Neural cell (in vitro differentiated cells): ENCODE measurements at regions not wholly inside any gene's neighbourhood (a gene's known extent, or its start where the extent isn't known, plus 50 kb on each side); places are given as distances from the start of the nearest gene placed in this dataset.

ENCODE experiments used
- H2AFZ ChIP-seq: fragments of 200-600, 300-800 bp; sonication (generic), shearing (Covaris generic); 2 replicates; pipeline ENCODE4 v1.6.0; 2014; ENCODE audit warnings: low read depth, mild to moderate bottlenecking, antibody characterized with exemption, low read length, moderate library complexity
- H3F3A ChIP-seq: fragments of 200-600 bp; shearing (Covaris generic); 2 replicates; pipeline ENCODE4 v1.6.1; 2016; ENCODE audit warnings: mild to moderate bottlenecking, moderate library complexity, mixed read lengths, antibody characterized with exemption, low read length; ENCODE audit not compliant: insufficient read depth, poor library complexity, severe bottlenecking
- H3K27ac ChIP-seq: fragments of 200-600, 300-800 bp; sonication (generic), shearing (Covaris generic); 2 replicates; pipeline ENCODE4 v1.5.1; 2014; ENCODE audit warnings: mild to moderate bottlenecking, low read length, moderate library complexity
- H3K27me3 ChIP-seq: fragments of 300-800, 200-600 bp; sonication (generic), shearing (Covaris generic); 2 replicates; pipeline ENCODE4 v1.6.0; 2014; ENCODE audit warnings: mild to moderate bottlenecking, low read depth, low read length, moderate library complexity; ENCODE audit not compliant: insufficient read depth
- H3K36me3 ChIP-seq: fragments of 300-800, 200-600 bp; sonication (generic), shearing (Covaris generic); 2 replicates; pipeline ENCODE4 v1.5.1; 2014; ENCODE audit warnings: mild to moderate bottlenecking, antibody characterized with exemption, low read length, moderate library complexity; ENCODE audit not compliant: insufficient read depth
- H3K4me2 ChIP-seq: fragments of 300-800, 200-600 bp; sonication (generic), shearing (Covaris generic); 2 replicates; pipeline ENCODE4 v1.6.0; 2014; ENCODE audit warnings: mild to moderate bottlenecking, low read length
- H3K4me3 ChIP-seq: fragments of 300-800, 200-600 bp; sonication (generic), shearing (Covaris generic); 2 replicates; pipeline ENCODE4 v1.5.1; 2014; ENCODE audit warnings: mild to moderate bottlenecking, low read length, moderate library complexity
- H3K79me2 ChIP-seq: fragments of 200-600 bp; shearing (Covaris generic); replicated peaks from 2 replicates; pipeline ENCODE4 v1.6.0; 2014; ENCODE audit warnings: mild to moderate bottlenecking, low read length, moderate library complexity; ENCODE audit not compliant: insufficient read depth
- H3K9ac ChIP-seq: fragments of 300-800, 200-600 bp; sonication (generic), shearing (Covaris generic); 2 replicates; pipeline ENCODE4 v1.6.1; 2016; ENCODE audit warnings: mild to moderate bottlenecking, low read length, mixed read lengths
- H3K9me2 ChIP-seq: fragments of 200-600 bp; shearing (Covaris generic); 2 replicates; pipeline ENCODE4 v1.6.1; 2016; ENCODE audit warnings: mild to moderate bottlenecking, low read length, mixed read lengths; ENCODE audit not compliant: insufficient read depth
- H3K9me3 ChIP-seq: fragments of 200-600, 300-800 bp; sonication (generic), shearing (Covaris generic); 2 replicates; pipeline ENCODE4 v1.6.1; 2016; ENCODE audit warnings: mild to moderate bottlenecking, mixed run types, low read length, moderate library complexity, mixed read lengths
- H4K20me1 ChIP-seq: fragments of 200-600 bp; shearing (Covaris generic); 2 replicates; pipeline ENCODE4 v1.6.1; 2016; ENCODE audit warnings: mild to moderate bottlenecking, mixed run types; ENCODE audit not compliant: insufficient read depth
- CTCF ChIP-seq: fragments of 450-650 bp; IDR thresholded peaks from 2 replicates; pipeline ENCODE4 v1.5.1; 2014; ENCODE audit warnings: antibody characterized with exemption, mild to moderate bottlenecking, moderate library complexity; ENCODE audit not compliant: poor library complexity, severe bottlenecking
- EP300 ChIP-seq: fragments of 450-650 bp; conservative IDR thresholded peaks from 2 replicates; pipeline ENCODE4 v1.6.1; 2014; ENCODE audit warnings: antibody characterized with exemption, mild to moderate bottlenecking, moderate library complexity; ENCODE audit not compliant: poor library complexity, severe bottlenecking
- EZH2 ChIP-seq: fragments of 200-600, 300-800 bp; shearing (Covaris generic), sonication (generic); IDR thresholded peaks from 2 replicates; pipeline ENCODE4 v1.6.1; 2014; ENCODE audit warnings: antibody characterized with exemption, low read length, borderline replicate concordance, mild to moderate bottlenecking; ENCODE audit not compliant: insufficient read depth, poor library complexity, severe bottlenecking
- MXI1 ChIP-seq: fragments of 450-650 bp; conservative IDR thresholded peaks from 2 replicates; pipeline ENCODE4 v1.6.1; 2014; ENCODE audit warnings: antibody characterized with exemption, mild to moderate bottlenecking; ENCODE audit not compliant: poor library complexity, severe bottlenecking
- POLR2AphosphoS5 ChIP-seq: IDR thresholded peaks from 2 replicates; pipeline ENCODE4 v1.6.1; 2012
- RAD21 ChIP-seq: fragments of 450-650 bp; conservative IDR thresholded peaks from 2 replicates; pipeline ENCODE4 v1.6.1; 2014; ENCODE audit warnings: antibody characterized with exemption, mild to moderate bottlenecking, moderate library complexity
- SMC3 ChIP-seq: fragments of 450-650 bp; conservative IDR thresholded peaks from 2 replicates; pipeline ENCODE4 v1.6.1; 2014; ENCODE audit warnings: antibody characterized with exemption, mild to moderate bottlenecking, moderate library complexity; ENCODE audit not compliant: poor library complexity
- TAF1 ChIP-seq: IDR thresholded peaks from 2 replicates; pipeline ENCODE4 v1.6.1; 2012; ENCODE audit warnings: low read depth
- TF ChIP-seq, protein P1 (sequence below): IDR thresholded peaks from 2 replicates; pipeline ENCODE4 v1.6.1; 2012; ENCODE audit warnings: borderline replicate concordance

DNA sequence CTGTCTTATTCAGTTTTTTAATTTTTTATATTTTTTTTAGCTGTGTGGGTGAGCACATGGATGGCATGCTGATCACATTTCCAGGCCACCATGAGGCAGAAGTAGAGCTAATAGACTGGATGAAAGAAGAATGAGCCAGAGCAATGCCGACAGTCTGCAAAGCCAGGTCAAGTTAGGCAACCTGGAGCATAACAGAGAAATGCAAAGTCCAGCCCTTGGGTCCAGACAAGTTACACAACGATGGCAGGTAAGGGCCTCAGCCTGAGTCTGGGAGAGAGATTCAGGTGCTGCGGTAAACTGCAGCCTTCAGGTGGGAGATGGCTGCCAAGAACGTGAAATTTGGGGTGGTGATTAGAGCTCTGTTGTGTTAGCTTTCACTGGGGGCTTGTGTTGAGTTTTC lies 84.0 kb upstream of the CACNA2D3 start:
- Histone ChIP-seq H3K36me3 (no peaks in the 10 kb centered on the region), H3K27me3 (no peaks in the 10 kb centered on the region), H3K9me2 (no peaks in the 10 kb centered on the region), H3K4me3 (no peak overlapping the region), H3K9ac (no peak overlapping the region), H3K4me2 (no peak overlapping the region), H4K20me1 (no peaks in the 10 kb centered on the region), H2AFZ (no peak overlapping the region), H3K27ac (no peak overlapping the region), H3F3A (no peaks in the 10 kb centered on the region), H3K9me3 (no peaks in the 10 kb centered on the region), H3K79me2 (no peaks in the 10 kb centered on the region)
- TF ChIP-seq RAD21 (no peak), TAF1 (no peak), POLR2AphosphoS5 (no peak), EZH2 (no peak), MXI1 (no peak), SMC3 (no peak), CTCF (no peak), EP300 (no peak)
- TF ChIP-seq, protein P1, sequence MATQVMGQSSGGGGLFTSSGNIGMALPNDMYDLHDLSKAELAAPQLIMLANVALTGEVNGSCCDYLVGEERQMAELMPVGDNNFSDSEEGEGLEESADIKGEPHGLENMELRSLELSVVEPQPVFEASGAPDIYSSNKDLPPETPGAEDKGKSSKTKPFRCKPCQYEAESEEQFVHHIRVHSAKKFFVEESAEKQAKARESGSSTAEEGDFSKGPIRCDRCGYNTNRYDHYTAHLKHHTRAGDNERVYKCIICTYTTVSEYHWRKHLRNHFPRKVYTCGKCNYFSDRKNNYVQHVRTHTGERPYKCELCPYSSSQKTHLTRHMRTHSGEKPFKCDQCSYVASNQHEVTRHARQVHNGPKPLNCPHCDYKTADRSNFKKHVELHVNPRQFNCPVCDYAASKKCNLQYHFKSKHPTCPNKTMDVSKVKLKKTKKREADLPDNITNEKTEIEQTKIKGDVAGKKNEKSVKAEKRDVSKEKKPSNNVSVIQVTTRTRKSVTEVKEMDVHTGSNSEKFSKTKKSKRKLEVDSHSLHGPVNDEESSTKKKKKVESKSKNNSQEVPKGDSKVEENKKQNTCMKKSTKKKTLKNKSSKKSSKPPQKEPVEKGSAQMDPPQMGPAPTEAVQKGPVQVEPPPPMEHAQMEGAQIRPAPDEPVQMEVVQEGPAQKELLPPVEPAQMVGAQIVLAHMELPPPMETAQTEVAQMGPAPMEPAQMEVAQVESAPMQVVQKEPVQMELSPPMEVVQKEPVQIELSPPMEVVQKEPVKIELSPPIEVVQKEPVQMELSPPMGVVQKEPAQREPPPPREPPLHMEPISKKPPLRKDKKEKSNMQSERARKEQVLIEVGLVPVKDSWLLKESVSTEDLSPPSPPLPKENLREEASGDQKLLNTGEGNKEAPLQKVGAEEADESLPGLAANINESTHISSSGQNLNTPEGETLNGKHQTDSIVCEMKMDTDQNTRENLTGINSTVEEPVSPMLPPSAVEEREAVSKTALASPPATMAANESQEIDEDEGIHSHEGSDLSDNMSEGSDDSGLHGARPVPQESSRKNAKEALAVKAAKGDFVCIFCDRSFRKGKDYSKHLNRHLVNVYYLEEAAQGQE, result no peak

- H3F3A ChIP-seq, result no peaks in the 10 kb centered on the region
- TF ChIP-seq, protein P1, result no peak
- TF ChIP-seq CTCF (no peak), EZH2 (no peak), POLR2AphosphoS5 (no peak), SMC3 (no peak), EP300 (no peak), MXI1 (no peak), TAF1 (no peak), RAD21 (no peak)
- no peaks in the 10 kb centered on the region for H3K36me3 ChIP-seq
- no peak overlapping the region for H3K4me3 ChIP-seq
- no peaks in the 10 kb centered on the region for H3K79me2 ChIP-seq
- no peaks in the 10 kb centered on the region for H3K27me3 ChIP-seq
- H3K9me3 ChIP-seq, result no peaks in the 10 kb centered on the region
- no peak overlapping the region for H3K4me2 ChIP-seq
- H3K27ac ChIP-seq, result no peak overlapping the region
- no peak overlapping the region for H2AFZ ChIP-seq
- no peaks in the 10 kb centered on the region for H4K20me1 ChIP-seq
- no peaks in the 10 kb centered on the region for H3K9me2 ChIP-seq
- H3K9ac ChIP-seq, result no peak overlapping the region
These were observed 85.8 kb upstream of the CACNA2D3 start for GRCh38 chr3:54036543-54036942.
